HFFc6 (cell line): ENCODE measurements at regions not wholly inside any gene's neighbourhood (a gene's known extent, or its start where the extent isn't known, plus 50 kb on each side); places are given as distances from the start of the nearest gene placed in this dataset.

ENCODE experiments used
- DNase-seq: peaks from one replicate; pipeline ENCODE4 v3.0.0-alpha.2; 2018
- H3K27ac Mint-ChIP-seq: 2 replicates; pipeline ENCODE4 v1.8.0; 2020; ENCODE audit warnings: mild to moderate bottlenecking, mixed read lengths
- H3K27me3 Mint-ChIP-seq: 2 replicates; pipeline ENCODE4 v1.8.0; 2021; ENCODE audit warnings: mild to moderate bottlenecking, moderate library complexity, mixed read lengths; ENCODE audit not compliant: insufficient read depth
- H3K36me3 Mint-ChIP-seq: 2 replicates; pipeline ENCODE4 v1.8.0; 2021; ENCODE audit warnings: low read depth, mixed read lengths
- H3K4me1 Mint-ChIP-seq: 2 replicates; pipeline ENCODE4 v1.8.0; 2020; ENCODE audit warnings: low read depth, mixed read lengths
- H3K4me3 Mint-ChIP-seq: 2 replicates; pipeline ENCODE4 v1.8.0; 2020; ENCODE audit warnings: mild to moderate bottlenecking, moderate library complexity, mixed read lengths
- H3K9me3 Mint-ChIP-seq: 2 replicates; pipeline ENCODE4 v1.8.0; 2020; ENCODE audit warnings: mild to moderate bottlenecking, mixed read lengths
- TF ChIP-seq, protein P1 (sequence below): fragments of 200-600 bp; sonication (generic); IDR thresholded peaks from 2 replicates; pipeline ENCODE4 v1.5.0; 2021; ENCODE audit warnings: antibody characterized with exemption, mild to moderate bottlenecking

- TF ChIP-seq, protein P1, sequence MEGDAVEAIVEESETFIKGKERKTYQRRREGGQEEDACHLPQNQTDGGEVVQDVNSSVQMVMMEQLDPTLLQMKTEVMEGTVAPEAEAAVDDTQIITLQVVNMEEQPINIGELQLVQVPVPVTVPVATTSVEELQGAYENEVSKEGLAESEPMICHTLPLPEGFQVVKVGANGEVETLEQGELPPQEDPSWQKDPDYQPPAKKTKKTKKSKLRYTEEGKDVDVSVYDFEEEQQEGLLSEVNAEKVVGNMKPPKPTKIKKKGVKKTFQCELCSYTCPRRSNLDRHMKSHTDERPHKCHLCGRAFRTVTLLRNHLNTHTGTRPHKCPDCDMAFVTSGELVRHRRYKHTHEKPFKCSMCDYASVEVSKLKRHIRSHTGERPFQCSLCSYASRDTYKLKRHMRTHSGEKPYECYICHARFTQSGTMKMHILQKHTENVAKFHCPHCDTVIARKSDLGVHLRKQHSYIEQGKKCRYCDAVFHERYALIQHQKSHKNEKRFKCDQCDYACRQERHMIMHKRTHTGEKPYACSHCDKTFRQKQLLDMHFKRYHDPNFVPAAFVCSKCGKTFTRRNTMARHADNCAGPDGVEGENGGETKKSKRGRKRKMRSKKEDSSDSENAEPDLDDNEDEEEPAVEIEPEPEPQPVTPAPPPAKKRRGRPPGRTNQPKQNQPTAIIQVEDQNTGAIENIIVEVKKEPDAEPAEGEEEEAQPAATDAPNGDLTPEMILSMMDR, result no peak
- no peak overlapping the region; the same call in 1 of the 2 replicates for H3K27ac Mint-ChIP-seq
- H3K27me3 Mint-ChIP-seq, result no peaks in the 10 kb centered on the region; the same call in 1 of the 2 replicates
- no peaks in the 10 kb centered on the region; the same call in 1 of the 2 replicates for H3K4me1 Mint-ChIP-seq
- no peaks in the 10 kb centered on the region for H3K9me3 Mint-ChIP-seq
- no peak overlapping the region for H3K4me3 Mint-ChIP-seq
- H3K36me3 Mint-ChIP-seq, result no peaks in the 10 kb centered on the region
- no peak for DNase-seq
These were observed 304.9 kb downstream of the CYP26B1 start for GRCh38 chr2:71842744-71843143.

DNA sequence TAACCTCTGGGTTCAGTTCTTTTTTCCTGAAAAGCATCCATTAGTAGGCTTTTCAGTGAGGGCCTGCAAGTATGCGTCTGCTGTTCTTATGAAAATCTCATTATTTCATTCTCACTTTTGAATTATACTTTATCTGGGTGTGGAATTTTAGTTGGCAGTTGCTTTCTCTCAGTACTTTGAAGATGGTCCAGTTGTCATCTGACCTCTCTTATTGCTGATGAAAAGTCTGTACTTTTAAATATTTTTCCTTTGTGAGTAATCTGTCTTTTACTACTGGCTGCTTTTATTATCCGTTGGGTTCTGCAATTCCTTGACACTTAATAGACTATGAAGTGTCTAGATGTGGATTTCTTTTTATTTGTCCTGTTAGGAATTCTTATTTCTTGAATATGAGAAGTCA is 307.8 kb downstream of the CYP26B1 start:
- TF ChIP-seq, protein P1, result no peak

DNA sequence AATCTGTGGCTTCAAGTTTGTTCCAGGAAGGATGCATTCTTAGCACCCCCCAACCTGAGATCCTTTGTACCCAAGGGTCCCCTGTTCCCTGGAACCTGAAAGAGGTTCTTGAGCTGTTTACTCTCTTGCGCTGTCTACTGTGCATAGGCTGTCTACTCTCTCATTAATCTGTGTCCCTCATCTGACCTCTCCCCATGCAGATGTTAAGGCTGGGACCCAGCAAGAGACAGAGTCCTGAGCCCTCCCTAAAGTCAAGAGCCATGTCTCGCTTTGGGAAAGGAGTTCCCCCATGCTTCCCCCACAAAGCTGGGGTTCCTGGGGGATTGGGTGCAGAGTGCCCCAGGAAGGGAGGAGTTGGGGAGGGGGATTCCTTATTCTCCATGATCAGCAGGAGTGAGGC is 312.9 kb downstream of the CYP26B1 start:
- TF ChIP-seq, protein P1, result no peak
- Mint-ChIP-seq H3K27ac (no peak overlapping the region), H3K9me3 (no peaks in the 10 kb centered on the region), H3K36me3 (no peaks in the 10 kb centered on the region), H3K4me3 (no peak overlapping the region), H3K4me1 (no peaks in the 10 kb centered on the region), H3K27me3 (peaks cover 2% of the 10 kb centered on the region; the same call in 1 of the 2 replicates)
- no peak for DNase-seq

More for the DNA sequence above, 307.8 kb downstream of the CYP26B1 start:
- Mint-ChIP-seq H3K4me3 (no peak overlapping the region), H3K27ac (no peak overlapping the region), H3K36me3 (no peaks in the 10 kb centered on the region), H3K27me3 (peaks cover 2% of the 10 kb centered on the region; the same call in 1 of the 2 replicates), H3K4me1 (no peaks in the 10 kb centered on the region; the same call in 1 of the 2 replicates), H3K9me3 (no peaks in the 10 kb centered on the region)
- no peak for DNase-seq

GRCh38 chr2:71833855-71834560 is 313.7 kb downstream of the CYP26B1 start:
- H3K27ac Mint-ChIP-seq, result no peak overlapping the region
- peaks cover 2% of the 10 kb centered on the region; the same call in 1 of the 2 replicates for H3K27me3 Mint-ChIP-seq
- no peaks in the 10 kb centered on the region for H3K4me1 Mint-ChIP-seq
- TF ChIP-seq, protein P1, result no peak
- no peak for DNase-seq
- H3K36me3 Mint-ChIP-seq, result no peaks in the 10 kb centered on the region
- H3K9me3 Mint-ChIP-seq, result no peaks in the 10 kb centered on the region
- no peak overlapping the region for H3K4me3 Mint-ChIP-seq

DNA sequence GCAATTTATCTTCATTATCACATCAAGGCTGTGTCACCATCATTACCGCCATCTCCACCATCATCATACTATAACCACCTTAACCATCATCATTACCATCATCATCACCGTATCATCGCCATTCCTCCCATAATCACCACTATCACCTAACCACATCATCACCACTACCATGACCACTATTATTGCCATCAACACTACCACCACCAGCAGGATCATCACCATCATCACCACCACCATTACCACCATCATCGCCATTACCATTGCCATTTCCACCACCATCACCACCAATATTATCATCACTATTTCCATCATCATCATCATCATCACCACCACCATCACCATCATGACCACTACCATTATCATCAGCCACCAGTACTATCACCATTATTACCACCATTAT is 314.4 kb downstream of the CYP26B1 start:
- Mint-ChIP-seq H3K4me1 (no peaks in the 10 kb centered on the region), H3K9me3 (no peaks in the 10 kb centered on the region), H3K27me3 (peaks cover 2% of the 10 kb centered on the region; the same call in 1 of the 2 replicates), H3K36me3 (no peaks in the 10 kb centered on the region), H3K27ac (no peak overlapping the region), H3K4me3 (no peak overlapping the region)
- TF ChIP-seq, protein P1, result no peak
- no peak for DNase-seq
